ENCODE measurements at regions not wholly inside any gene's neighbourhood (a gene's known extent, or its start where the extent isn't known, plus 50 kb on each side); places are given as distances from the start of the nearest gene placed in this dataset.

- TF ChIP-seq PKNOX1 (IDR thresholded peaks at IDR 0.05) (no peak), MYC (IDR thresholded peaks at IDR 0.05; ENCODE audit: insufficient read depth, insufficient read length, insufficient replicate concordance, low read length, severe bottlenecking) (no peak), SP1 (IDR thresholded peaks at IDR 0.05; ENCODE audit: low read depth, low read length) (no peak)
These were observed 178.7 kb downstream of the CHD9NB start (continued) for GRCh38 chr16:52874042-52874441.

- Histone ChIP-seq H3K4me3 (no peak overlapping the region), H3K27me3 (replicated peaks in 1 of 2; ENCODE audit: control insufficient read depth in 2 of 2, insufficient read depth in 2 of 2, low read length in 1 of 2) (no peaks in the 10 kb centered on the region), H3K79me2 (ENCODE audit: control insufficient read depth, insufficient read depth, low read length) (no peaks in the 10 kb centered on the region), H4K20me1 (ENCODE audit: control insufficient read depth, insufficient read depth) (no peaks in the 10 kb centered on the region), H3K4me1 (ENCODE audit: control insufficient read depth, insufficient read depth, low read length) (no peaks in the 10 kb centered on the region), H3K9ac (ENCODE audit: control insufficient read depth, insufficient read depth, low read length) (no peak overlapping the region), H3K4me2 (ENCODE audit: control insufficient read depth, insufficient read depth) (no peak overlapping the region), H3K27ac (ENCODE audit: control insufficient read depth, insufficient read depth) (no peak overlapping the region), H3K9me3 (replicated peaks; ENCODE audit: control insufficient read depth, insufficient read depth, low read length) (no peaks in the 10 kb centered on the region; the same call in 2 of the 3 replicates), H3K36me3 (ENCODE audit: control insufficient read depth in 2 of 2, insufficient read depth in 2 of 2, low read length in 1 of 2) (no peaks in the 10 kb centered on the region), H2AFZ (ENCODE audit: control insufficient read depth, low read depth, low read length) (no peak overlapping the region)
- SMC1A ChIA-PET (ENCODE audit: uncharacterized antibody, unreplicated experiment), result no interaction called here
- no TSS peak for BruUV-seq (replicated peaks)
- RAD21 ChIA-PET (ENCODE audit: unreplicated experiment), result no interaction called here
- in situ Hi-C loops (cut with MboI) (no loop called here), intact Hi-C loops (cut with micrococcal nuclease; ENCODE audit: unreplicated experiment) (no loop called here)
- WGBS (ENCODE audit: insufficient coverage, insufficient replicate concordance, low lambda C conversion rate, missing lambda C conversion rate), result 69% methylated on average over 7 of the region's 7 CpGs
- DNase-seq (ENCODE audit: low read depth, low spot score), result no peak
- POLR2A ChIA-PET, result no interaction called here
- no peak for TF ChIP-seq RELA (IDR thresholded peaks at IDR 0.05; ENCODE audit: borderline replicate concordance, partially characterized antibody)
- no peak for ATAC-seq
- FAIRE-seq, result no peak
- CTCF ChIA-PET, result no interaction called here
These were observed 180.0 kb downstream of the CHD9NB start for GRCh38 chr16:52872731-52873130.

GRCh38 chr16:52871481-52871880 lies 181.2 kb downstream of the CHD9NB start:
- DNase-seq (ENCODE audit: low read depth, low spot score) (no peak), ATAC-seq (no peak), FAIRE-seq (no peak)
- H3K27me3 ChIP-seq (replicated peaks in 1 of 2; ENCODE audit: control insufficient read depth in 2 of 2, insufficient read depth in 2 of 2, low read length in 1 of 2), result no peaks in the 10 kb centered on the region
- in situ Hi-C loops (cut with MboI), result no loop called here
- ChIA-PET RAD21 (ENCODE audit: unreplicated experiment) (no interaction called here), CTCF (no interaction called here), POLR2A (no interaction called here), SMC1A (ENCODE audit: uncharacterized antibody, unreplicated experiment) (no interaction called here)
- TF ChIP-seq FOXK2 (IDR thresholded peaks at IDR 0.05) (no peak), RAD21 (IDR thresholded peaks at IDR 0.05; ENCODE audit: insufficient read depth, low read depth, low read length) (no peak), TCF12 (IDR thresholded peaks at IDR 0.05; ENCODE audit: low read depth, low read length) (no peak), IRF3 (IDR thresholded peaks at IDR 0.05) (no peak), EED (IDR thresholded peaks at IDR 0.05; ENCODE audit: low read depth) (no peak), CHD2 (IDR thresholded peaks at IDR 0.05; ENCODE audit: borderline replicate concordance, low read depth, low read length) (no peak), MEF2B (IDR thresholded peaks at IDR 0.05; ENCODE audit: partially characterized antibody, poor library complexity, severe bottlenecking) (no peak), BCL11A (IDR thresholded peaks at IDR 0.05; ENCODE audit: low read depth, low read length) (no peak)
- no peaks in the 10 kb centered on the region for H3K79me2 ChIP-seq (ENCODE audit: control insufficient read depth, insufficient read depth, low read length)
- no peak overlapping the region for H3K27ac ChIP-seq (ENCODE audit: control insufficient read depth, insufficient read depth)
- no peaks in the 10 kb centered on the region for H3K4me1 ChIP-seq (ENCODE audit: control insufficient read depth, insufficient read depth, low read length)
- no peaks in the 10 kb centered on the region; the same call in 2 of the 3 replicates for H3K9me3 ChIP-seq (replicated peaks; ENCODE audit: control insufficient read depth, insufficient read depth, low read length)
- intact Hi-C loops (cut with micrococcal nuclease; ENCODE audit: unreplicated experiment), result no loop called here
- no peaks in the 10 kb centered on the region for H3K36me3 ChIP-seq (ENCODE audit: control insufficient read depth in 2 of 2, insufficient read depth in 2 of 2, low read length in 1 of 2)
- no peak overlapping the region for H3K9ac ChIP-seq (ENCODE audit: control insufficient read depth, insufficient read depth, low read length)
- no peaks in the 10 kb centered on the region for H4K20me1 ChIP-seq (ENCODE audit: control insufficient read depth, insufficient read depth)
- H3K4me2 ChIP-seq (ENCODE audit: control insufficient read depth, insufficient read depth), result no peak overlapping the region
- no TSS peak for BruUV-seq (replicated peaks)
- no peak overlapping the region for H3K4me3 ChIP-seq
- H2AFZ ChIP-seq (ENCODE audit: control insufficient read depth, low read depth, low read length), result no peak overlapping the region

Measured in GM12878 (cell line).